RWPE1 (cell line): ENCODE measurements at regions not wholly inside any gene's neighbourhood (a gene's known extent, or its start where the extent isn't known, plus 50 kb on each side); places are given as distances from the start of the nearest gene placed in this dataset.

ENCODE experiments used
- CTCF ChIA-PET: fragments of 350-600 bp; sonication (Branson Sonifier 250); formaldehyde crosslinking; extraction: SDS; loops from one replicate; lab custom pipeline; 2021; lab: Yijun Ruan, JAX
- POLR2A ChIA-PET: fragments of 400-600 bp; formaldehyde crosslinking; extraction: SDS; loops from one replicate; lab custom pipeline; 2020; ENCODE audit warnings: antibody characterized with exemption; ENCODE audit not compliant: low non-redundant PET; lab: Yijun Ruan, JAX
- DNase-seq: peaks from one replicate; pipeline ENCODE4 v3.0.0; 2012; ENCODE audit warnings: low spot score
- H3K27ac ChIP-seq: fragments of 450-650 bp; 2 replicates; pipeline ENCODE4 v1.5.1; 2017
- TF ChIP-seq, protein P1 (sequence below): fragments of 450-650 bp; conservative IDR thresholded peaks from 2 replicates; pipeline ENCODE4 v1.5.1; 2017; ENCODE audit warnings: low read depth, mild to moderate bottlenecking

DNA sequence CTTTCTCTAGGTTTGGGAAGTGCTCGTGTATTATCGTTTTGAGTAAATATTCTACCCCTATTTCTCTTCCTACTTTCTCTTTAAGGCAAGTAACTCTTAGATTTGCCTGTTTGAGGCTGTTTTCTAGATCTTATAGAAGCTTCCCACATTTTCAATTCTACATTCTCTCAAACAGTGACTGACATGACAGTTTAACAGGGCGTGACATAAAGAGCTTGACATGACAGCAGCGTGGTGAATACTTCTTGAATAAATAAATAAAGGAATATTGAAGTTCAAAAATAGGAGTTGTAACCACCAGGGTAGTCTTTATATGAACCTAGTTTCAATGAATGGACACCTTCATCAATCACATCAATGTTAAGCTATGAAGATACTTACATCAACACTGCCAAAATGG, 162.0 kb downstream of the TRAM1L1 start:
- POLR2A ChIA-PET, result no interaction called here
- CTCF ChIA-PET, result no interaction called here
- no peak for DNase-seq
- H3K27ac ChIP-seq, result no peak overlapping the region
- TF ChIP-seq, protein P1, sequence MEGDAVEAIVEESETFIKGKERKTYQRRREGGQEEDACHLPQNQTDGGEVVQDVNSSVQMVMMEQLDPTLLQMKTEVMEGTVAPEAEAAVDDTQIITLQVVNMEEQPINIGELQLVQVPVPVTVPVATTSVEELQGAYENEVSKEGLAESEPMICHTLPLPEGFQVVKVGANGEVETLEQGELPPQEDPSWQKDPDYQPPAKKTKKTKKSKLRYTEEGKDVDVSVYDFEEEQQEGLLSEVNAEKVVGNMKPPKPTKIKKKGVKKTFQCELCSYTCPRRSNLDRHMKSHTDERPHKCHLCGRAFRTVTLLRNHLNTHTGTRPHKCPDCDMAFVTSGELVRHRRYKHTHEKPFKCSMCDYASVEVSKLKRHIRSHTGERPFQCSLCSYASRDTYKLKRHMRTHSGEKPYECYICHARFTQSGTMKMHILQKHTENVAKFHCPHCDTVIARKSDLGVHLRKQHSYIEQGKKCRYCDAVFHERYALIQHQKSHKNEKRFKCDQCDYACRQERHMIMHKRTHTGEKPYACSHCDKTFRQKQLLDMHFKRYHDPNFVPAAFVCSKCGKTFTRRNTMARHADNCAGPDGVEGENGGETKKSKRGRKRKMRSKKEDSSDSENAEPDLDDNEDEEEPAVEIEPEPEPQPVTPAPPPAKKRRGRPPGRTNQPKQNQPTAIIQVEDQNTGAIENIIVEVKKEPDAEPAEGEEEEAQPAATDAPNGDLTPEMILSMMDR, result no peak

DNA sequence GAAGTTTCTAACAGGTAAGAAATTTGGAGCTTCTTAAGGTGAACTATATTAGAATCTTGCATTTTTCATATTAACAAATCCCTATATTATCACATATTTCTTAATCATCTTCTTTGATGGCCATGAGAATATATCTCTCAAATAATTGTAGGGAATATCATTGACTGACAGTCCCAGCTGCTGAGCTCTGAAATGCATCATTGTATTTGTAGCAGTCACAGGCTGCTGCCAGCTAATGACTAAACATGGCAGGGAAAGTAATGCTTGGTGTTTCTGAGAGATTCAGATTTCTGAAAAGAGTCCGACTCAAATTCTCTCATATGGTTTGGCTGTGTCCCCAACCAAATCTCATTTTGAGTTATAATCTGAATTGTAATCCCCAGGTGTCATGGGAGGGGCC, 171.9 kb downstream of the TRAM1L1 start:
- H3K27ac ChIP-seq, result no peak overlapping the region
- CTCF ChIA-PET, result no interaction called here
- TF ChIP-seq, protein P1, result no peak
- POLR2A ChIA-PET, result no interaction called here
- no peak for DNase-seq

DNA sequence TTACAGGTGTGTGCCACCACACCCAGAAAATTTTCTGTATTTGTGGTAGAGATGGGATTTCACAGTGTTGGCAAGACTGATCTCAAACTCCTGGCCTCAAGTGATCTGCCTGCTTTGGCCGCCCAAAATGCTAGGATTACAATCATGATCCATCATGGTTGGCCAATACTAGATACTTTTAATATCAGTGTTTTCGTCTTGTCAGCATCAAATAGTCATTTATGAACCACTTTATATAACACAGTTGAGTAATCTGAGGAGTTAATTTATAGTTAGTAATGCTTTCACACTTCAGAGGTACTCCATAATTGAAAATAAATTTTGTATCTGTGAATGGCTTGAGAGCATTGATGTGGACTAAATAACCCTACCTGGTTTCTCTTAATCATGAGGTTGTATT, 178.6 kb downstream of the TRAM1L1 start:
- no peak overlapping the region for H3K27ac ChIP-seq
- TF ChIP-seq, protein P1, result no peak
- ChIA-PET CTCF (no interaction called here), POLR2A (no interaction called here)
- DNase-seq, result no peak

DNA sequence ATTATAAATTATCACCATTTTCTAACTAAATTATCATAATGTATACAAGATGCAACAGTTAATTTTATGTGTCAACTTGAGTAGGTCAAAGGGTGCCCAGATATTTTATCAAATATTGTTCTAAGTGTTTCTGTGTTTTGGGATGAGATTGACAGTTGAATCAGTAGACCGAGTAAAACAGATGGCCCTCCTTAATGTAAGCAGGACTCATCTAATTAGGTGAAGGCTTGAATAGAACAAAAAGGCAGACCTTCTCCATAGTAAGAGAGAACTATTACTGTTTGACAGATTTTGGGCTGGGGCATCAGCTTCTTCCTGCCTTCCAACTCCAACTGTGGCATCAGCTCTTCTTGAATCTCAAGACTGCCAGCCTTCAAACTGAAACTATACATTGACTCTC, 185.8 kb downstream of the TRAM1L1 start:
- CTCF ChIA-PET, result no interaction called here
- H3K27ac ChIP-seq, result no peak overlapping the region
- POLR2A ChIA-PET, result no interaction called here
- DNase-seq, result no peak
- TF ChIP-seq, protein P1, result no peak

DNA sequence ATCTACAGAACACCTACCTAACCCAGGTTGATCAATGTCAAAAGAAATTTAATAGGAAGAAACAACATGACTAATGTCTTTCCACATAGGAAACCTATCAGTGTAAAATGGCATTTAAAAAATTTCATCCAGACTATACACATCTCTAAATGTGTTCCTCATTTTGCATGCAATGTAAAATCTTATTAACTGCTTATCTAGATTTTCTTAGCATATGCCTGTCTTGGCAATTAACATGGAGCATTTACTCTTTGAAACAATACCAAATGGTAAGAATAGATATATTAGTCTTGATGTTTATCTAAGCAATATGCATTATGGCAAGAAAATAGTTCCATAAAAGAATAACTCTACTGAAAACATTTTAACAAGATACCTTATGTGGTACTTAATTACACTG, 199.8 kb downstream of the TRAM1L1 start:
- TF ChIP-seq, protein P1, result no peak
- ChIA-PET POLR2A (no interaction called here), CTCF (interaction anchor here (0.7 kb wide), 1 partner anchor 25 kb away, joined by 4 read pairs; no protein-coding TSS in a partner anchor)
- no peak overlapping the region for H3K27ac ChIP-seq
- DNase-seq, result no peak

DNA sequence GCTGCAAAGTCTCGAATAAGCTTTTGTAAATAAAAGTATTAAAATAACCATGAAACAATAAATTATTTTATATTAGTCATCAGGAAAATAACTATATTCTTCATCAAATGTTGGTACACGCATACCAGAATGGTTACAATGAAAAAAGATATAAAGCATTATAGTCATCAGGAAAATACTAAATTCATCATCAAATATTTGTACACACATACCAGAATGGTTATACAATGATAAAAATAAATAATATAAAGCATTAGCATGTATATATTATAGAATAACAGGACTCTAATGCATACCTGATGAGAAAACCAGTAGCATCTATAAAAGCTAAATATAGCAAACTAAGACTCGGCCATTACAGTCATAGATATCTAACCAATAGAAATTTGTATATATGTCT, 202.9 kb downstream of the TRAM1L1 start:
- POLR2A ChIA-PET, result no interaction called here
- TF ChIP-seq, protein P1, result no peak
- H3K27ac ChIP-seq, result no peak overlapping the region
- CTCF ChIA-PET, result no interaction called here
- no peak for DNase-seq

DNA sequence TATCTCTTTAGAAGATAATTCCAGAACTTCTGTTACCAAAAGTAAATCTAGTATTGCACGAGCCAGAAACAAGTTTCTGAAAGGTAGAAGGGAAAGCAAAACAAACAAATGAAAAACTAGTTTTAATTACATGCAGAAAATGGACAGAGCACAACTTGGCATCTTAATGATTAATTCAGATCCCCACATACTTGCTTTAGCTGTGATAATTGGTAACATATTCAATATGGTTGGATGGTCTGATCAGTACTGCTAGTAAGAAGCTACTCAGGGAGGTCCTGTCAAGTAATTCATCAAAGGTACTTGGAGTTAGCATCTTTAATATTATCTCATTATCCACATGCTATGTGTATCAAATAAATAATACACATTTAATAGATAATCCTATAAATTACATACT, 204.3 kb downstream of the TRAM1L1 start:
- H3K27ac ChIP-seq, result no peak overlapping the region
- POLR2A ChIA-PET, result no interaction called here
- TF ChIP-seq, protein P1, result no peak
- CTCF ChIA-PET, result no interaction called here
- DNase-seq, result no peak
